Astrocyte (in vitro differentiated cells and primary cell): ENCODE measurements at regions not wholly inside any gene's neighbourhood (a gene's known extent, or its start where the extent isn't known, plus 50 kb on each side); places are given as distances from the start of the nearest gene placed in this dataset.

Experiments
- CTCF ChIP-seq: IDR thresholded peaks from 2 replicates; pipeline ENCODE4 v1.5.1; 2011; ENCODE audit warnings: low read depth, mild to moderate bottlenecking, inconsistent platforms, low read length, moderate library complexity; ENCODE audit not compliant: insufficient read depth
- EZH2 ChIP-seq: IDR thresholded peaks from 2 replicates; pipeline ENCODE4 v1.6.1; 2012; ENCODE audit warnings: mild to moderate bottlenecking, low read length, inconsistent platforms; ENCODE audit not compliant: insufficient read depth

GRCh38 chr3:146313746-146314111 lies 62.8 kb upstream of the PLSCR4 start:
- TF ChIP-seq CTCF (no peak), EZH2 (no peak)
